ENCODE measurements at regions not wholly inside any gene's neighbourhood (a gene's known extent, or its start where the extent isn't known, plus 50 kb on each side); places are given as distances from the start of the nearest gene placed in this dataset.

DNA sequence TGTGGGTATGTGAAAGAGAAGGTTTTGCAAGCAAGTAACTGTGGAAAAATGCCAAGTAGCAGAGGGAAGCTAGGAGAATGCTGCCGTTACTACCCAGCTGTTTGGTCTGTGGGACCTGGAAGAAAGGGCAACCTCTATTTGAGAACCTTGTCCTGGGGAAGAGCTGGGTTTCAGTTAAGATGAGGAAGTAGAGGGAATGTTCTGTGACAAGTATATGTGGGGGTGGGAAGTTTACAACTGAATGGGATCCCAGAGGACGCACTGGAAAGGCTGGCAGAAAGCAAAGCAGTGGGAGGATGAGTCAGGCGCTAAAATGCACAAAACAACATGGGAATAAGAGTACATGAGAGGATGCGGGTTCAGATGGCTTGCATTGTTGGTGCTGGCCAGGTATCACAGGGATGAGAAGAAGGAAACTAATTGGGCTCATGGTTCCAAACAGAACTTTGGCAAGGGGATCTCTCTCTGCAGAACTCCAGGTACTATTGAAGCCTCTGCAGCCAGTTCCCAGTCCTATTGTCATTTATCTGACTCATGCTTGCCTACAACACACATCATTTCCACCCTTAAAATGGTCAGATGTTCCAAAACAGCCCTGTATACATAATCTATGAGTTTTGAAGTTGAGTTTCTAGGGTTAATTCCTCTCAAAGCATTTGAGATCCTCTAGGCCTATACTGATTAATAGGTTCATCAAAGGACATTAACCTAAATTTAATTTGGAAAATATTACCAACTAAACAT is 88.5 kb upstream of the VAV3 start:
- no peaks in the 10 kb centered on the region for H3K36me3 ChIP-seq (ENCODE audit: control insufficient read depth in 2 of 2, insufficient read depth in 2 of 2, low read length in 1 of 2)
- 60 to 74% methylated on average over 4 of the region's 4 CpGs for WGBS, 2 donors
- no peak overlapping the region for H3K4me3 ChIP-seq (ENCODE audit: low read depth in 1 of 2, low read length in 2 of 2)
- no peaks in the 10 kb centered on the region for H3K27me3 ChIP-seq (ENCODE audit: control insufficient read depth in 1 of 2, insufficient read depth in 2 of 2, low read length in 2 of 2)
- no peaks in the 10 kb centered on the region for H3K4me1 ChIP-seq (ENCODE audit: control insufficient read depth in 2 of 2, insufficient read depth in 2 of 2, low read length in 1 of 2)
- H3K27ac ChIP-seq (ENCODE audit: low read depth in 2 of 2, low read length in 1 of 2), result peak overlapping the region in 1 of 2 donors; percentile 13
- H3K9me3 ChIP-seq (ENCODE audit: control insufficient read depth in 2 of 2, insufficient read depth in 1 of 2, low read depth in 1 of 2, low read length in 1 of 2), result no peaks in the 10 kb centered on the region

DNA sequence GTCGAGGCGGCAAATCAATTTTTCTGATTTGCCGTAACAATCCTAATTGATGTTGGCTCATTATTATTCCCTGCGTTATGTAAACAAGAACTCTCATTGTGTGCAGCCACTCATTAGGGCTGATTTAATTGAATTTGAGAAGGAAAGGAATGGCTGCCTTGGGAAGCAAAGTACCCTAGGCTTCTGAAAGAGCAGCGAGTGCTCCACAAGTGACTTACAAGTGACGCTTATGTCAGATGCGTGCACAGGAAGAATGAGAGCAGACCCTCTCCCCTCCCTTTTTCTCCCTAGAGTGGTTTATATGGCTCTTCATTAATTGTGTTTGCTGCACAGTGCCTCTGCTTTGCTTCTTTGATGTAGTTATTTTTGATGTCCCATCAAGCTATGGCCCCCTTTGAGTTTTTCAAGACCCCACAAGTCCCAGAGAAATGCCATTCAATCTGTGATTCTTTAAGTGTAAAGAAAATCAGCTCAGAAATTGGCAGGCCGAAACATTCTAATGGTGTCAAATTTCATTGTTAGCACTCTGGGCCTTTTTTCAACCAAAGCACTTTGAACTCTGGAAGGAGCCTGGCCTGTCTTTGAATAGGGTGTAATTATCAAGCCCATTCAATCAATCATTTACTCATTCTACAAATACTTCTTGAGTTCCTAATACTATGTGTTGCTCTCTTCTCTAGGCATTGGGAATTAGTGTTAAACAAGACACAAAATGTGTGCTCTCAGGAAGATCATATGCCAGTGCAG is 86.8 kb upstream of the VAV3 start:
- Histone ChIP-seq H3K4me1 (ENCODE audit: control insufficient read depth in 2 of 2, insufficient read depth in 2 of 2, low read length in 1 of 2) (no peaks in the 10 kb centered on the region), H3K27ac (ENCODE audit: low read depth in 2 of 2, low read length in 1 of 2) (no peak overlapping the region), H3K9me3 (ENCODE audit: control insufficient read depth in 2 of 2, insufficient read depth in 1 of 2, low read depth in 1 of 2, low read length in 1 of 2) (no peaks in the 10 kb centered on the region), H3K36me3 (ENCODE audit: control insufficient read depth in 2 of 2, insufficient read depth in 2 of 2, low read length in 1 of 2) (no peaks in the 10 kb centered on the region), H3K4me3 (ENCODE audit: low read depth in 1 of 2, low read length in 2 of 2) (no peak overlapping the region), H3K27me3 (ENCODE audit: control insufficient read depth in 1 of 2, insufficient read depth in 2 of 2, low read length in 2 of 2) (no peaks in the 10 kb centered on the region)
- WGBS, 2 donors, result 55 to 67% methylated on average over 8 of the region's 8 CpGs

DNA sequence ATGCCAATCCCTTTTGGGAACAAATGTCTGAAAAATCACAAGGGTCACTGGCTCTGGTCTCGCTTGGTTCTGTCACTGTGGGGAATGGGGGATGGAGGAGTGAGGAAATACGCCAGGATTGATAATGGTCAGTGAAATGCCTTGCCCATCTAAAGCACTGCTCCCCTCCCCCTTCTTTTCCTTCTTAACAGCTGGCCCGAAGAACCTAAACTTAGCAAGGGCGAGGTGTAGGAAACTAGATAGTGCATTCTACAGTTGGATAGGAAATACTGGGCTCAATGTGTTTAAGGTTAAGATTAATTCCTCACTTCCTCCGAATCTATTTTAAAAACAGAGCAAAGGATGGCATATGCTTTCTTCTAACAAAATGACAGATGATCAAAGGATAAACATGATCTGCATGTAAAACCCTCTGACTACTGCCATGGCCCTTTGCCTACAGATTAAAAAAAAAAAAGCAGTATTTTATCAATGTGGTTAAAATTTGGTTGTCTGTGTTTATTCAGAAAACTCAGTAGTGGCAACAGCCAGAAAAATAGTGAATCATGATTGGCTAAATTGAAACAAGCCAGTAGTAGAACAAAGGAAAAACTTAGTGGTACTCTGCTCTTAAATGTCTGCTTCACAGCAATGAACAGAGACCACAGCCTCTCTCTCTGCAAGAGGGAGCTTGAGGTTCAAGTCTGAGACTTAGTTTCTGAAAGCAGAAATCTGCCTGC is 86.1 kb upstream of the VAV3 start:
- Histone ChIP-seq H3K4me1 (ENCODE audit: control insufficient read depth in 2 of 2, insufficient read depth in 2 of 2, low read length in 1 of 2) (no peaks in the 10 kb centered on the region), H3K4me3 (ENCODE audit: low read depth in 1 of 2, low read length in 2 of 2) (no peak overlapping the region), H3K27me3 (ENCODE audit: control insufficient read depth in 1 of 2, insufficient read depth in 2 of 2, low read length in 2 of 2) (no peaks in the 10 kb centered on the region), H3K36me3 (ENCODE audit: control insufficient read depth in 2 of 2, insufficient read depth in 2 of 2, low read length in 1 of 2) (no peaks in the 10 kb centered on the region), H3K9me3 (ENCODE audit: control insufficient read depth in 2 of 2, insufficient read depth in 1 of 2, low read depth in 1 of 2, low read length in 1 of 2) (no peaks in the 10 kb centered on the region), H3K27ac (ENCODE audit: low read depth in 2 of 2, low read length in 1 of 2) (peak overlapping the region in 1 of 2 donors; percentile 53)
- 49 to 52% methylated on average over 5 of the region's 5 CpGs for WGBS, 2 donors

DNA sequence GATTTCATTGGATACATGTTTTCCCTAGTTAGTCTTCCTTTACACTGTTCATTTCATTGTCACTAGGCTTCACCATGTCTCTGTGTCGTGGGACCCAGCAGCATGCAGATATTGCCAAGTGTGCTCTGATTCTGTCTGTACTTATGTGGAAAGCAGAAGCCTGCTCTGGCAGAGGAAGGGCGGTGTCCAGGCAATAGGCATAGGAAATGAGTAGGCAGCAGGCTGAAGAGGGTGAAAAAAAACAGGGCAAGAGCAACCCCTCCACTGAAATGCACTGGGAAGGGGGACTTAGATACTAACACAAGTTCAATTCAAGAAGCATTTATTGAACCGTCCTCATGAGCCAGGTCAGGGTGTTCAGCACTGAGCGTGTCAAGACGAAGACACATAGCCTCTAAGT is 85.2 kb upstream of the VAV3 start:
- Histone ChIP-seq H3K4me1 (ENCODE audit: control insufficient read depth in 2 of 2, insufficient read depth in 2 of 2, low read length in 1 of 2) (peaks cover 0 to 3% of the 10 kb centered on the region in 2 donors), H3K9me3 (ENCODE audit: control insufficient read depth in 2 of 2, insufficient read depth in 1 of 2, low read depth in 1 of 2, low read length in 1 of 2) (peaks cover 0 to 3% of the 10 kb centered on the region in 2 donors), H3K36me3 (ENCODE audit: control insufficient read depth in 2 of 2, insufficient read depth in 2 of 2, low read length in 1 of 2) (no peaks in the 10 kb centered on the region), H3K27me3 (ENCODE audit: control insufficient read depth in 1 of 2, insufficient read depth in 2 of 2, low read length in 2 of 2) (no peaks in the 10 kb centered on the region), H3K4me3 (ENCODE audit: low read depth in 1 of 2, low read length in 2 of 2) (no peak overlapping the region), H3K27ac (ENCODE audit: low read depth in 2 of 2, low read length in 1 of 2) (no peak overlapping the region)
- 79% methylated on average over 5 of the region's 5 CpGs for WGBS, 2 donors

DNA sequence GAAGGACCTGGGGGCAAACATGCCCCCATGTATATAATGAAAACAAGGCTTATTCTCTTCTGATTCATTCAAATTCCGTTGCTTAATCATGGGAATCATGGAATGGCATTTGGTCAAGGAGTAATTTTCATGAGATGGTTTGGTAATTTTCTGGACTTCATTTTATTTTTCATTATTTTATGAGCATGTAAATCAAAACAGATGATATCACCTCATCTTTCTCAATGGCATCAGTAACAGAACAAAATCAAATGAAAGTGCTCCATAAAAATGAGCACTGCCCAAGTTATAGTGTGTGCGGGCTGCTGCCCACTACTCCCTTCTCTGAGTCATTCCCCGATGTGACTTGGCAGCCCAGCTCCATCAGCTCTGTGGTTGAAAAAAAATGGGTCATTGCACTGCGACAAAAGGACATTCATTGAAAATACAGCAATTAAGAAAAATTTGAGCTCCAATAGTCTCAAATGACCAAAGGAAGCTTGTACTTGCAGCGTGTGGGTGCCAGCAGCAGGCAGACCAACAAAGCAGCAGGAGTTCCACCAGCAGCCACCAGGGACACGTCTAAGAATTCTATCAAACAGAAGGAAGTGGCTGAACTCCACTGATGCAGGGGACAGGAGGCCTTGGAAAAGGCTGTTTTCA is 84.3 kb upstream of the VAV3 start:
- Histone ChIP-seq H3K27ac (ENCODE audit: low read depth in 2 of 2, low read length in 1 of 2) (no peak overlapping the region), H3K36me3 (ENCODE audit: control insufficient read depth in 2 of 2, insufficient read depth in 2 of 2, low read length in 1 of 2) (no peaks in the 10 kb centered on the region), H3K9me3 (ENCODE audit: control insufficient read depth in 2 of 2, insufficient read depth in 1 of 2, low read depth in 1 of 2, low read length in 1 of 2) (peaks cover 0 to 3% of the 10 kb centered on the region in 2 donors), H3K27me3 (ENCODE audit: control insufficient read depth in 1 of 2, insufficient read depth in 2 of 2, low read length in 2 of 2) (no peaks in the 10 kb centered on the region), H3K4me3 (ENCODE audit: low read depth in 1 of 2, low read length in 2 of 2) (no peak overlapping the region), H3K4me1 (ENCODE audit: control insufficient read depth in 2 of 2, insufficient read depth in 2 of 2, low read length in 1 of 2) (peaks cover 0 to 3% of the 10 kb centered on the region in 2 donors)
- 62 to 70% methylated on average over 6 of the region's 6 CpGs for WGBS, 2 donors

DNA sequence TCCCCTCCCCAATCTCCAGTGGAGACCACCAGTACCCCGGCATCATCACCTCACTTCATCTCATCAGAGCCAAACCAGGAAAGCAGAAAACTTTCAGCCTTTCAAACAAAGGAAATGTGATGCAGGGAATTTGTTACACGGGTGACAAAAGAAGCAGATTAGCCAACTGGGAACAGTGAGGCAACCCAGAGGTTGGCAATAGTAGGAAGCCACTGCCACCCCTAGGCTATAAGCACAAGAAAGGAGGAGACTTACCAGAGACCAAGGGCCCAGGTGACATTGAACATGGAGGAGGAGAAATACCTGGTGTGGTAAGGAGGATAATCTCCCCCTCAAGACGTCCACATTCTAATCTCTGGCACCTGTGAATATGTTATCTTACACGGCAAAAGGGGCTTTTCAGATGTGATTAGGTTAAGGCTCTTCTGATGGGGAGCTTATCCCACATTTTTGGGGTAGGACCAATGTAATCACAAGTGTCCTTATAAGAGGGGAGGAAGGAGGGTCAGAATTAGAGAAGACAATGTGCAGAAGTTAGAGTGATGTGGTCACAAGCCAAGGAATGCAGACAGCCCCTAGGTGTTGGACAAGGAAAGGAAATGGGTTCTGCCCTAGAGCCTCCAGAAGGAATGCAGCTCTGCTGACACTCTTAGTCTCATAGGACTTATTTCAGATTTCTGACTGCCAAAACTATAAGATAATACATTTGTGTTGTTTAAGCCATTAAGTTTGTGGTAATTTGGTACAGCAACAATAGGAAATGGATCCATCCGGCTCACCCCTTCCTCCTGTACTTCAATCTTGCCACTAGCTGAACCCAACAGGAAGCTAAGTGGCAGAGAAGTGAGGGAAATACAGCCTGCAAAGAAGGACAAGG is 83.6 kb upstream of the VAV3 start:
- no peaks in the 10 kb centered on the region for H3K36me3 ChIP-seq (ENCODE audit: control insufficient read depth in 2 of 2, insufficient read depth in 2 of 2, low read length in 1 of 2)
- no peaks in the 10 kb centered on the region for H3K27me3 ChIP-seq (ENCODE audit: control insufficient read depth in 1 of 2, insufficient read depth in 2 of 2, low read length in 2 of 2)
- H3K4me1 ChIP-seq (ENCODE audit: control insufficient read depth in 2 of 2, insufficient read depth in 2 of 2, low read length in 1 of 2), result peaks cover 0 to 3% of the 10 kb centered on the region in 2 donors
- H3K4me3 ChIP-seq (ENCODE audit: low read depth in 1 of 2, low read length in 2 of 2), result no peak overlapping the region
- peaks cover 0 to 3% of the 10 kb centered on the region in 2 donors for H3K9me3 ChIP-seq (ENCODE audit: control insufficient read depth in 2 of 2, insufficient read depth in 1 of 2, low read depth in 1 of 2, low read length in 1 of 2)
- H3K27ac ChIP-seq (ENCODE audit: low read depth in 2 of 2, low read length in 1 of 2), result no peak overlapping the region
- 77 to 78% methylated on average over 5 of the region's 5 CpGs for WGBS, 2 donors

DNA sequence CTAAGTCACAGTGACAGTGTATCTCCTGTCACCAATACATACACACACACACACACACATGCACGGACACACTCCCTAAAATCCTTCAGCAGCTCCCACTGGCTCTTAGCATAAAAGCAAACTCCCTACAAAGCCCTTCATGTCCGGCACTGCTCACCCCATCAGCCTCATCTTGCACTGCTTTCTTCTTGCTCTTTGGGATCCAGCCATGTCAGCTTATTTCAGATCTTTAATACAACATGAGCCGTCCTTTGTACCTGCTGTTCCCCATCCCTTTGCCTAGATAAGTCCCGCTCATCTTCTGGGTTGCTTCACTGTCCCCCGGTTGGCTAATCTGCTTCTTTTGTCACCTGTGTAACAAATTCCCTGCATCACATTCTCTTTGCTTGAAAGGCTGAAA is 82.1 kb upstream of the VAV3 start:
- no peaks in the 10 kb centered on the region for H3K27me3 ChIP-seq (ENCODE audit: control insufficient read depth in 1 of 2, insufficient read depth in 2 of 2, low read length in 2 of 2)
- H3K9me3 ChIP-seq (ENCODE audit: control insufficient read depth in 2 of 2, insufficient read depth in 1 of 2, low read depth in 1 of 2, low read length in 1 of 2), result peaks cover 0 to 3% of the 10 kb centered on the region in 2 donors
- no peak overlapping the region for H3K27ac ChIP-seq (ENCODE audit: low read depth in 2 of 2, low read length in 1 of 2)
- 83 to 87% methylated on average over 5 of the region's 5 CpGs for WGBS, 2 donors
- H3K4me1 ChIP-seq (ENCODE audit: control insufficient read depth in 2 of 2, insufficient read depth in 2 of 2, low read length in 1 of 2), result peaks cover 0 to 3% of the 10 kb centered on the region in 2 donors
- no peak overlapping the region for H3K4me3 ChIP-seq (ENCODE audit: low read depth in 1 of 2, low read length in 2 of 2)
- no peaks in the 10 kb centered on the region for H3K36me3 ChIP-seq (ENCODE audit: control insufficient read depth in 2 of 2, insufficient read depth in 2 of 2, low read length in 1 of 2)

DNA sequence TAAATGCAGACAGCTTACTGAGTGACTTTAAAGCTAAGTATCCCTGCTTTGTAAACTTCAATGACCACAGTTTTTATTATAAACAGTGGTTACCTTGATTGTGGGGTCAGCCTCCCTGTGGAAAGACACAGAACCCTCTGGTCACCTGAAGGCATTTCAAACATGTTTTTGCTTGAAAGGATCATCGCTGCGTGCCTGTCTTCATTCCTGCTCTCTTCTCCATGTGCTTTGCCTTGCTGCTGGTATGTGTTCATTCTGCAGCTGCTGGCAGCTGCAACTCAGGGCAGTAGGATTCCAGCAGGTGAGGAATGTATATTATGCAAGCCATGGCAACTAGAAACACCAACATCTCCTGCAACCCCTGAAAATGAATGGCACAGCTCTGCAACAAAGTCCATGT is 81.0 kb upstream of the VAV3 start:
- Histone ChIP-seq H3K36me3 (ENCODE audit: control insufficient read depth in 2 of 2, insufficient read depth in 2 of 2, low read length in 1 of 2) (no peaks in the 10 kb centered on the region), H3K4me3 (ENCODE audit: low read depth in 1 of 2, low read length in 2 of 2) (no peak overlapping the region), H3K27me3 (ENCODE audit: control insufficient read depth in 1 of 2, insufficient read depth in 2 of 2, low read length in 2 of 2) (no peaks in the 10 kb centered on the region), H3K4me1 (ENCODE audit: control insufficient read depth in 2 of 2, insufficient read depth in 2 of 2, low read length in 1 of 2) (peaks cover 0 to 4% of the 10 kb centered on the region in 2 donors), H3K9me3 (ENCODE audit: control insufficient read depth in 2 of 2, insufficient read depth in 1 of 2, low read depth in 1 of 2, low read length in 1 of 2) (peaks cover 0 to 3% of the 10 kb centered on the region in 2 donors), H3K27ac (ENCODE audit: low read depth in 2 of 2, low read length in 1 of 2) (no peak overlapping the region)
- 52 to 57% methylated on average over 2 of the region's 2 CpGs for WGBS, 2 donors
